GM12878 (cell line): ENCODE measurements at regions not wholly inside any gene's neighbourhood (a gene's known extent, or its start where the extent isn't known, plus 50 kb on each side); places are given as distances from the start of the nearest gene placed in this dataset.

ENCODE experiments used
- ATAC-seq: fragments of 200-7000 bp; cut with Tn5 transposase; 3 replicates; pipeline ENCODE4 v1.9.1; 2020; ENCODE audit warnings: mild to moderate bottlenecking, moderate library complexity
- BruUV-seq: library from RNA; stranded (reverse); fragments of 400-500 nt; replicated peaks from 2 replicates; lab custom pipeline; 2021; lab: Mats Ljungman, UMichigan
- CTCF ChIA-PET: fragments of 300-600 bp; sonication (Branson Sonifier 250); formaldehyde crosslinking; extraction: SDS; loops from one replicate; lab custom pipeline; 2021; ENCODE audit warnings: inconsistent platforms; lab: Yijun Ruan, JAX
- POLR2A ChIA-PET: fragments of 350-600 bp; formaldehyde crosslinking; extraction: SDS; loops from one replicate; lab custom pipeline; 2021; ENCODE audit warnings: inconsistent platforms; lab: Charles Lee
- RAD21 ChIA-PET: fragments of 300-600 bp; sonication (Branson Sonifier 250); formaldehyde crosslinking; loops from one replicate; lab custom pipeline; 2023; ENCODE audit warnings: antibody characterized with exemption; ENCODE audit not compliant: unreplicated experiment; lab: Charles Lee
- SMC1A ChIA-PET: fragments of 300-600 bp; sonication (Branson Sonifier 250); formaldehyde crosslinking; loops from one replicate; lab custom pipeline; 2023; ENCODE audit not compliant: unreplicated experiment, uncharacterized antibody; lab: Charles Lee
- DNase-seq: peaks from one replicate; pipeline ENCODE4 v3.0.0-alpha.2; 2011; ENCODE audit warnings: low read depth, low spot score
- FAIRE-seq: peaks from 3 replicates; lab custom pipeline; 2011; peaks lifted over from hg19 to GRCh38; lab: Jason Lieb, UNC
- H2AFZ ChIP-seq: 2 replicates; pipeline ENCODE4 v1.6.0; 2011; ENCODE audit warnings: low read depth, low read length, control low read depth; ENCODE audit not compliant: control insufficient read depth
- H3K27ac ChIP-seq: 2 replicates; pipeline ENCODE4 v1.5.1; 2011; ENCODE audit warnings: control low read depth; ENCODE audit not compliant: control insufficient read depth, insufficient read depth
- H3K27me3 ChIP-seq, 2 experiments: replicated peaks in 1 of 2; 2 replicates each; pipeline versions ENCODE4 v1.6.0 to v1.6.1; 2011; ENCODE audit warnings: low read length in 1 of 2; ENCODE audit not compliant: control insufficient read depth in 2 of 2, insufficient read depth in 2 of 2
- H3K36me3 ChIP-seq, 2 experiments: 2 replicates each; pipeline ENCODE4 v1.5.1; 2011; ENCODE audit warnings: low read length in 1 of 2; ENCODE audit not compliant: control insufficient read depth in 2 of 2, insufficient read depth in 2 of 2
- H3K4me1 ChIP-seq: 2 replicates; pipeline ENCODE4 v1.6.1; 2011; ENCODE audit warnings: mild to moderate bottlenecking, low read length, moderate library complexity, mixed read lengths; ENCODE audit not compliant: control insufficient read depth, insufficient read depth
- H3K4me2 ChIP-seq: 2 replicates; pipeline ENCODE4 v1.6.0; 2011; ENCODE audit warnings: control low read depth; ENCODE audit not compliant: control insufficient read depth, insufficient read depth
- H3K4me3 ChIP-seq: fragments of 200-600 bp; sonication (generic); 2 replicates; pipeline ENCODE4 v1.5.1; 2016
- H3K79me2 ChIP-seq: 2 replicates; pipeline ENCODE4 v1.6.0; 2011; ENCODE audit warnings: low read length; ENCODE audit not compliant: control insufficient read depth, insufficient read depth
- H3K9ac ChIP-seq: 2 replicates; pipeline ENCODE4 v1.8.0; 2011; ENCODE audit warnings: low read length, control low read depth, mixed read lengths; ENCODE audit not compliant: control insufficient read depth, insufficient read depth
- H3K9me3 ChIP-seq: replicated peaks from 3 replicates; pipeline ENCODE4 v1.5.1; 2011; ENCODE audit warnings: mild to moderate bottlenecking, low read length; ENCODE audit not compliant: control insufficient read depth, insufficient read depth
- H4K20me1 ChIP-seq: 2 replicates; pipeline ENCODE4 v1.6.0; 2011; ENCODE audit not compliant: control insufficient read depth, insufficient read depth
- CBFB ChIP-seq: IDR thresholded peaks from 2 replicates; pipeline ENCODE4 v1.6.1; 2016; ENCODE audit warnings: antibody characterized with exemption, low read depth
- CHD2 ChIP-seq: IDR thresholded peaks from 2 replicates; pipeline ENCODE4 v1.6.1; 2011; ENCODE audit warnings: low read depth, low read length, improper control_type of control experiment, borderline replicate concordance
- HSF1 ChIP-seq: fragments of 150-350 bp; IDR thresholded peaks from 2 replicates; pipeline ENCODE4 v1.6.1; 2014; ENCODE audit warnings: mild to moderate bottlenecking, low read depth, low read length
- IRF5 ChIP-seq: fragments of 450-650 bp; IDR thresholded peaks from 2 replicates; pipeline ENCODE4 v1.6.1; 2017; ENCODE audit warnings: borderline replicate concordance
- KDM1A ChIP-seq: fragments of 200-600 bp; sonication (generic); IDR thresholded peaks from 2 replicates; pipeline ENCODE4 v1.6.1; 2016; ENCODE audit warnings: borderline replicate concordance
- NR2F1 ChIP-seq: fragments of 450-650 bp; conservative IDR thresholded peaks from 2 replicates; pipeline ENCODE4 v1.6.1; 2017; ENCODE audit warnings: mild to moderate bottlenecking
- SUPT20H ChIP-seq: IDR thresholded peaks from 2 replicates; pipeline ENCODE4 v1.6.1; 2011; ENCODE audit warnings: low read depth, mild to moderate bottlenecking, low read length, moderate library complexity, borderline replicate concordance; ENCODE audit not compliant: control insufficient read depth
- YBX1 ChIP-seq: fragments of 450-650 bp; IDR thresholded peaks from 2 replicates; pipeline ENCODE4 v1.6.1; 2016; ENCODE audit warnings: antibody characterized with exemption
- ZBED1 ChIP-seq: IDR thresholded peaks from 2 replicates; pipeline ENCODE4 v1.6.1; 2016; ENCODE audit warnings: borderline replicate concordance
- WGBS: methylation state at CpG from one replicate; pipeline ENCODE4 v1.1.6; 2016; ENCODE audit warnings: low lambda C conversion rate; ENCODE audit not compliant: insufficient replicate concordance, insufficient coverage; ENCODE audit errors: missing lambda C conversion rate; 5-methylcytosine and 5-hydroxymethylcytosine counted together
- in situ Hi-C: fragments of 300-500 bp; cut with MboI; formaldehyde crosslinking; loops from 9 replicates; pipeline ENCODE4 v1.14.3; 2018; ENCODE audit warnings: mixed read lengths
- intact Hi-C: fragments of 100-400 bp; cut with micrococcal nuclease; formaldehyde crosslinking; loops from one replicate; pipeline ENCODE4 v1.14.2; 2022; ENCODE audit not compliant: unreplicated experiment
- TF ChIP-seq, protein P1 (sequence below): IDR thresholded peaks from 2 replicates; pipeline ENCODE4 v1.6.1; 2012; ENCODE audit warnings: low read depth, low read length, improper control_type of control experiment
- TF ChIP-seq, protein P2 (sequence below): fragments of 450-650 bp; IDR thresholded peaks from 2 replicates; pipeline ENCODE4 v1.6.1; 2017; ENCODE audit warnings: low read depth, mild to moderate bottlenecking, moderate library complexity

GRCh38 chr10:78778444-78779338, 290.1 kb upstream of the ZMIZ1 start:
- Histone ChIP-seq H3K9me3 (no peaks in the 10 kb centered on the region), H3K4me1 (no peaks in the 10 kb centered on the region), H3K27ac (no peak overlapping the region), H3K79me2 (no peaks in the 10 kb centered on the region), H3K27me3 (no peaks in the 10 kb centered on the region; a peak in 2 of 4 replicates), H3K9ac (no peak overlapping the region), H3K4me2 (no peak overlapping the region), H4K20me1 (no peaks in the 10 kb centered on the region; the same call in 1 of the 2 replicates), H2AFZ (no peak overlapping the region), H3K4me3 (no peak overlapping the region), H3K36me3 (no peaks in the 10 kb centered on the region)
- DNase-seq (no peak), FAIRE-seq (no peak), ATAC-seq (no peak)
- ChIA-PET SMC1A (no interaction called here), RAD21 (no interaction called here), POLR2A (no interaction called here), CTCF (no interaction called here)
- intact Hi-C loops (no loop called here), in situ Hi-C loops (no loop called here)
- no TSS peak for BruUV-seq
- WGBS, result 14% methylated on average over 13 of the region's 13 CpGs
- TF ChIP-seq, protein P1, sequence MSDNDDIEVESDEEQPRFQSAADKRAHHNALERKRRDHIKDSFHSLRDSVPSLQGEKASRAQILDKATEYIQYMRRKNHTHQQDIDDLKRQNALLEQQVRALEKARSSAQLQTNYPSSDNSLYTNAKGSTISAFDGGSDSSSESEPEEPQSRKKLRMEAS, result no peak
- TF ChIP-seq, protein P2, sequence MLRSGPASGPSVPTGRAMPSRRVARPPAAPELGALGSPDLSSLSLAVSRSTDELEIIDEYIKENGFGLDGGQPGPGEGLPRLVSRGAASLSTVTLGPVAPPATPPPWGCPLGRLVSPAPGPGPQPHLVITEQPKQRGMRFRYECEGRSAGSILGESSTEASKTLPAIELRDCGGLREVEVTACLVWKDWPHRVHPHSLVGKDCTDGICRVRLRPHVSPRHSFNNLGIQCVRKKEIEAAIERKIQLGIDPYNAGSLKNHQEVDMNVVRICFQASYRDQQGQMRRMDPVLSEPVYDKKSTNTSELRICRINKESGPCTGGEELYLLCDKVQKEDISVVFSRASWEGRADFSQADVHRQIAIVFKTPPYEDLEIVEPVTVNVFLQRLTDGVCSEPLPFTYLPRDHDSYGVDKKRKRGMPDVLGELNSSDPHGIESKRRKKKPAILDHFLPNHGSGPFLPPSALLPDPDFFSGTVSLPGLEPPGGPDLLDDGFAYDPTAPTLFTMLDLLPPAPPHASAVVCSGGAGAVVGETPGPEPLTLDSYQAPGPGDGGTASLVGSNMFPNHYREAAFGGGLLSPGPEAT, result no peak

- Histone ChIP-seq H3K27me3 (no peaks in the 10 kb centered on the region; a peak in 2 of 4 replicates), H4K20me1 (no peaks in the 10 kb centered on the region; the same call in 1 of the 2 replicates), H3K4me2 (no peak overlapping the region), H3K79me2 (no peaks in the 10 kb centered on the region), H3K9ac (no peak overlapping the region), H2AFZ (no peak overlapping the region), H3K9me3 (no peaks in the 10 kb centered on the region), H3K4me1 (no peaks in the 10 kb centered on the region), H3K36me3 (no peaks in the 10 kb centered on the region), H3K27ac (no peak overlapping the region), H3K4me3 (no peak overlapping the region)
- WGBS, result 0% methylated on average over 4 of the region's 4 CpGs
- BruUV-seq, result no TSS peak
- CTCF ChIA-PET, result no interaction called here
- POLR2A ChIA-PET, result no interaction called here
- FAIRE-seq, result no peak
- RAD21 ChIA-PET, result no interaction called here
- SMC1A ChIA-PET, result no interaction called here
- in situ Hi-C loops (no loop called here), intact Hi-C loops (no loop called here)
- DNase-seq, result no peak
- no peak for ATAC-seq
- no peak for TF ChIP-seq HSF1
- TF ChIP-seq CBFB, result no peak
- TF ChIP-seq CHD2, result no peak
- no peak for TF ChIP-seq SUPT20H
- TF ChIP-seq YBX1, result no peak
- TF ChIP-seq NR2F1, result no peak
- TF ChIP-seq IRF5, result no peak
- no peak for TF ChIP-seq ZBED1
- TF ChIP-seq KDM1A, result no peak
Observed at GRCh38 chr10:78779339-78779955, 289.3 kb upstream of the ZMIZ1 start.
